Activated naive CD8-positive, alpha-beta T cell treated with anti-CD3 and anti-CD28 coated beads, Interleukin-2, amount 10 ng/mL, durations not matched to agents 7 days and 5 days (primary cell): ENCODE measurements at regions not wholly inside any gene's neighbourhood (a gene's known extent, or its start where the extent isn't known, plus 50 kb on each side); places are given as distances from the start of the nearest gene placed in this dataset.

Source experiments
- ATAC-seq: fragments of 150-1000 bp; cut with Tn5 transposase; one replicate; pipeline ENCODE4 v1.10.0; 2021; ENCODE audit warnings: low read depth, moderate library complexity
- POLR2A ChIA-PET: fragments of 350-600 bp; sonication (Branson Sonifier 250); formaldehyde crosslinking; loops from one replicate; lab custom pipeline; 2021; ENCODE audit warnings: antibody characterized with exemption; lab: Charles Lee
- DNase-seq: peaks from one replicate; pipeline ENCODE4 v3.0.0; 2021
- H3K27ac Mint-ChIP-seq: one replicate; pipeline ENCODE4 v1.8.0; 2022; ENCODE audit warnings: mild to moderate bottlenecking, mixed read lengths
- H3K27me3 Mint-ChIP-seq: one replicate; pipeline ENCODE4 v1.8.0; 2022; ENCODE audit warnings: mild to moderate bottlenecking, moderate library complexity, mixed read lengths
- H3K36me3 Mint-ChIP-seq: one replicate; pipeline ENCODE4 v1.8.0; 2021; ENCODE audit warnings: mild to moderate bottlenecking, mixed read lengths
- H3K4me1 Mint-ChIP-seq: one replicate; pipeline ENCODE4 v1.8.0; 2021; ENCODE audit warnings: mixed read lengths
- H3K4me3 Mint-ChIP-seq: one replicate; pipeline ENCODE4 v1.8.0; 2022; ENCODE audit warnings: mild to moderate bottlenecking, moderate library complexity, mixed read lengths
- H3K9me3 Mint-ChIP-seq: one replicate; pipeline ENCODE4 v1.8.0; 2021; ENCODE audit warnings: mixed read lengths

- ATAC-seq, result no peak
- peaks cover 7% of the 10 kb centered on the region for H3K27me3 Mint-ChIP-seq
- H3K36me3 Mint-ChIP-seq, result no peaks in the 10 kb centered on the region
- POLR2A ChIA-PET, result no interaction called here
- no peak overlapping the region for H3K27ac Mint-ChIP-seq
- DNase-seq, result no peak
- no peak overlapping the region for H3K4me3 Mint-ChIP-seq
- peaks cover 24% of the 10 kb centered on the region for H3K4me1 Mint-ChIP-seq
- H3K9me3 Mint-ChIP-seq, result no peaks in the 10 kb centered on the region
Observed at GRCh38 chr1:229031481-229032341, 239.2 kb upstream of the RAB4A start.

DNA sequence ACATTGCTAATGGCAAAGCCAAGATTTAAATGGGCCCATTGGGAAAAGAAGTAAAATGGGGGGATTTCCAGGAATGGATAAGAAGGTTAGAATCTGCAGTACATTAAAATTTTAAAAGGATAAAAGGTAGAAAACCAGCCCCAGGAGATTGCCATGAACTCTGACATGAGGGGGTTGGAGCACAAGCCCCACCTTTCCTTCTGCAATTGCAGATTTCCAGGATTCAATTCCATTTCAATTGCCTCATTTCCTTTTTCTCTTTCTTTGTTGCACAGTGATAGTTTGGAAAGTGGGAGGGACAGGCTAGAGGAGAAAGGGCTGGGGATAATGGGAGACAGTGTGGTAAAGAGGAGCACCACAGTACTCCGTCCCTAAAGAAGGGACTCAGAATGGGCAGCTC, 238.5 kb upstream of the RAB4A start:
- POLR2A ChIA-PET, result no interaction called here
- no peaks in the 10 kb centered on the region for H3K36me3 Mint-ChIP-seq
- DNase-seq, result no peak
- H3K9me3 Mint-ChIP-seq, result no peaks in the 10 kb centered on the region
- peaks cover 20% of the 10 kb centered on the region for H3K4me1 Mint-ChIP-seq
- no peak for ATAC-seq
- H3K27me3 Mint-ChIP-seq, result peaks cover 11% of the 10 kb centered on the region
- H3K4me3 Mint-ChIP-seq, result no peak overlapping the region
- no peak overlapping the region for H3K27ac Mint-ChIP-seq

- ATAC-seq, result no peak
Observed at GRCh38 chr1:229033480-229033879, 237.4 kb upstream of the RAB4A start.

GRCh38 chr1:229034342-229034741, 236.6 kb upstream of the RAB4A start:
- H3K27ac Mint-ChIP-seq, result no peak overlapping the region
- peaks cover 25% of the 10 kb centered on the region for H3K27me3 Mint-ChIP-seq

More at GRCh38 chr1:229033480-229033879, 237.4 kb upstream of the RAB4A start:
- no peaks in the 10 kb centered on the region for H3K9me3 Mint-ChIP-seq
- no peak for DNase-seq
- H3K4me3 Mint-ChIP-seq, result no peak overlapping the region
- H3K36me3 Mint-ChIP-seq, result no peaks in the 10 kb centered on the region
- POLR2A ChIA-PET, result interaction anchor here (0.9 kb wide), 1 partner anchor 9 kb away, joined by 3 read pairs; no protein-coding TSS in a partner anchor
- no peak overlapping the region for H3K27ac Mint-ChIP-seq
- peaks cover 17% of the 10 kb centered on the region for H3K27me3 Mint-ChIP-seq
- H3K4me1 Mint-ChIP-seq, result peaks cover 14% of the 10 kb centered on the region

DNA sequence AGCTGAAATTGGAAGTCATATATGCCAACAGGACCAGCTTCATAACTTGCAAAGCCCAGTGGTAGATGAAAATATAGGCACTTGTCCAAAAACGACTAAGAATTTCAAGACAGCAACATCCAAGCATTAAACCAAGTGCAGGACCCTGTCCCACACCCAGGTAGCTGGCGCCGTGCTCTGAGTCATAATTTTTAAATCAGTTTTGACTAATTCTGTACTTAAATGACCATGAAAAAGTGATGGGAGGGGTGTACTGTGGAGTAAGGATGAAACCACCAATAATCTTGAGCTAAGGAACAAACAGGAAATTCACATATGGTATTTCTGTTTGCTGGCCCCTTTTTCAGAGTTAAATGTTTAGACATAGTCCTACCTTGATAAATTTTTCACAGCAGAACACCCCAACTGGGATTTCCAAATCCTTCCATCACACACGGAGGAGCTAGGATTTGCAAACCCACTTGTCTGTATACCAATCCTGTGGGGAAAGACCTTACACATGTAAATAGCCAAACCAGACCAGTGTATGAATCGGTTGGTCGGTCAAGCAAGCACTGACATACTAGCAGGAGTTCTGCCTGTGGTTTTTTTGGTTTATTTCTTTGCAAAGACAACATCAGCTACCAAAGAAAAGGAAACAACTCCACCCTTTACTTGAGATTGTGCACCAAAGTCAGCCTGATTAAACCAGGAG, 235.7 kb upstream of the RAB4A start:
- H3K27ac Mint-ChIP-seq, result no peak overlapping the region
- peaks cover 1% of the 10 kb centered on the region for H3K9me3 Mint-ChIP-seq
- ATAC-seq (no peak), DNase-seq (no peak)
- H3K4me1 Mint-ChIP-seq, result peaks cover 14% of the 10 kb centered on the region
- peaks cover 2% of the 10 kb centered on the region for H3K36me3 Mint-ChIP-seq
- peaks cover 31% of the 10 kb centered on the region for H3K27me3 Mint-ChIP-seq
- POLR2A ChIA-PET, result interaction anchor here (1.2 kb wide), 1 partner anchor 57 kb away, joined by 3 read pairs; no protein-coding TSS in a partner anchor
- H3K4me3 Mint-ChIP-seq, result no peak overlapping the region

More at GRCh38 chr1:229034342-229034741, 236.6 kb upstream of the RAB4A start:
- DNase-seq (no peak), ATAC-seq (no peak)
- Mint-ChIP-seq H3K9me3 (peaks cover 1% of the 10 kb centered on the region), H3K36me3 (no peaks in the 10 kb centered on the region), H3K4me1 (peaks cover 14% of the 10 kb centered on the region), H3K4me3 (no peak overlapping the region)
- POLR2A ChIA-PET, result no interaction called here

- Mint-ChIP-seq H3K9me3 (peaks cover 3% of the 10 kb centered on the region), H3K27me3 (peaks cover 33% of the 10 kb centered on the region), H3K36me3 (peaks cover 2% of the 10 kb centered on the region), H3K27ac (no peak overlapping the region), H3K4me3 (no peak overlapping the region), H3K4me1 (peaks cover 14% of the 10 kb centered on the region)
- POLR2A ChIA-PET, result interaction anchor here (1.2 kb wide), 1 partner anchor 56 kb away, joined by 3 read pairs; no protein-coding TSS in a partner anchor
- no peak for ATAC-seq
- DNase-seq, result no peak
Observed at GRCh38 chr1:229035748-229036082, 235.2 kb upstream of the RAB4A start.

DNA sequence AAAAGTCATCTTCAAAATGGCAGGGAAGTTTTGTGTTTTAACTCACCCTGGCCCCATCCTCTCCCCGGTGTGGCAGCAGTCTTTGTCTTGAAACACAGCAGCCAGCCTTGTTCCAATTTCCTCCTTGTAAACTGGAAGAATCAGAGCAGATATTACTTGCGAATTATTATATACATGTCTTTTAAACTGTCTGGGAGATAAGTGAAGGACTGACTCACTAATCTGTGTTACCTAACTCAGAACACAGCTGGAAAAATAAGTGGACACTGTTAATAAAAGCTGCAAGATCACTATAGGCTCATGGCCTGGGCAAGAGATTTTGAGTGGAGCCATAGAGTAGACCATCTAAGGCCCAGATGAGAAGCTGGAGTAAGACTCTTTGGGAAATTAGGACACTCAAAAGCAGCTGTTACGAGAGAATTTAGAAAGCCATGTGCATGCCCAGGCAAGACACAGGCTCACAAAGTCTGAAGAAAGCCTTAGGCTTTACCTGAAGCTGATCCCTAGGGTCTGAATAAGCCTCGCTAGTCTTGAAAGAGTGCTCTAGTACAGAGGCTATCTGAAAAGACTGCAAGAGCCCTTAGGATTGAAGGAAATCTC, 233.0 kb upstream of the RAB4A start:
- no peak overlapping the region for H3K27ac Mint-ChIP-seq
- H3K27me3 Mint-ChIP-seq, result peaks cover 37% of the 10 kb centered on the region
- H3K36me3 Mint-ChIP-seq, result peaks cover 2% of the 10 kb centered on the region
- H3K9me3 Mint-ChIP-seq, result peaks cover 3% of the 10 kb centered on the region
- POLR2A ChIA-PET, result no interaction called here
- H3K4me1 Mint-ChIP-seq, result peaks cover 12% of the 10 kb centered on the region
- DNase-seq (no peak), ATAC-seq (no peak)
- H3K4me3 Mint-ChIP-seq, result no peak overlapping the region

DNA sequence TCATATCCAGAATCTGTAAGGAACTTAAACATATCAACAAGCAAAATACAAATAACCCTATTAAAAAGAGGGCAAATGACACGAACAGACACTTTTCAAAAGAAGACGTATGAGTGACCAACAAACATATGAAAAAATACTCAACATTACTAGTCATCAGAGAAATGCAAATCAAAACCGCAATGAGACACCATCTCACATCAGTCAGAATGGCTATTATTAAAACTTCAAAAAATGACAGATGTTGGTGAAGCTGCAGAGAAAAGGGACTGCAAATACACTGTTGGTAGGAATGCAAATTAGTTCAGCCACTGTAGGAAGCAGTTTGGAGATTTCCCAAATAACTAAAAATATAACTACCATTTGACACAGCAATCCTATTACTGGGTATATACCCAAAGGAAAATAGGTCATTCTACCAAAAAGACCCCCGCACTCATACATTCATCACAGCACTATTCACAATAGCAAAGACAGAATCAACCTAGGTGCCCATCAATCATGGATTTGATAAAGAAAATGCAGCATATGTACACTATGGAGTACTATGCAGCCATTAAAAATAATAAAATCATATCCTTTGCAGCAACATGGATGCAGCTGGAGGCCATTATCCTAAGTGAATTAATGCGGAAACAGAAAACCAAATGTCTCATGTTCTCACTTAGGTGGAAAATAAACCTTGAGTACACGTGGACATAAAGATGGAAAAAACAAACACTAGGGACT, 230.1 kb upstream of the RAB4A start:
- ATAC-seq (no peak), DNase-seq (no peak)
- POLR2A ChIA-PET, result no interaction called here
- H3K4me1 Mint-ChIP-seq, result peaks cover 5% of the 10 kb centered on the region
- H3K4me3 Mint-ChIP-seq, result no peak overlapping the region
- no peak overlapping the region for H3K27ac Mint-ChIP-seq
- peaks cover 43% of the 10 kb centered on the region for H3K27me3 Mint-ChIP-seq
- peaks cover 3% of the 10 kb centered on the region for H3K9me3 Mint-ChIP-seq
- H3K36me3 Mint-ChIP-seq, result peaks cover 2% of the 10 kb centered on the region

DNA sequence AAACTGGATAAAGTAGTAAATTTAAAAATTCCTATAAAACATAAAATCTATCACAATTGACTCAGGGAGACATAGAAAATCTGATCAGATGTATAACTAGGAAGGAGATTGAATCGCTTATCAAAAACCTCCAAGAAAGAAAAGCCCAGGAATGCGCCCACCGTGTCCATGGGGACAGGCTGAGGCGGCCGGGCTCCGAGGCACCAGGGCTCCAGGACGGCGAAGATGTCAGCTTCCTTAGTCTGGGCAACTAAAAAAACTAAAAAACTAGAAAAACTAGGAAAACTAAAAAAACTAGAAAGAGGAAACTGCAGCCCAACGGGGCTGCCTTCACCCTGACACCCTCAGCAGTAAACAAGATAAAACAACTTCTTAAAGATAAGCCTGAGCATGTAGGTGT, 229.0 kb upstream of the RAB4A start:
- ATAC-seq (no peak), DNase-seq (no peak)
- peaks cover 2% of the 10 kb centered on the region for H3K36me3 Mint-ChIP-seq
- peaks cover 3% of the 10 kb centered on the region for H3K9me3 Mint-ChIP-seq
- H3K27ac Mint-ChIP-seq, result no peak overlapping the region
- H3K4me3 Mint-ChIP-seq, result no peak overlapping the region
- peaks cover 40% of the 10 kb centered on the region for H3K27me3 Mint-ChIP-seq
- peaks cover 5% of the 10 kb centered on the region for H3K4me1 Mint-ChIP-seq
- POLR2A ChIA-PET, result no interaction called here

DNA sequence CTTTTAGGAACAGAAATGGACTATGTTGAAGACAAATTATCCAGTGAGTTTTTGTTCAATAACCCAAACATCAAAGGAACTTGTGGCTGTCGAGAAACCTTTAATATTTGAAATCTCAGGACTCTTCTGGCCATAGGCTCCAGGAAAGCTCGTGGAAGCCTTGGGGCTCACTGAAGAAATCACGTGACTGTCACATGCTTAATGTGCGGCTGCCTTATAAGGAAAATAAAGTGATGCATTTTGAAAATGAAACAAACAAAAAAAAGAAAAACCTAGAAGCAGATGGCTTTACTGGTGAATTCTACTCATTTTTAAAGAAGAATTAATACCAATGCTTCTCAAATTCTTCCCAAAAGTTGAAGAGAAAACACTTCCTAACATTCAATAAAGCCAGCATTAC, 228.4 kb upstream of the RAB4A start:
- H3K36me3 Mint-ChIP-seq, result peaks cover 2% of the 10 kb centered on the region
- POLR2A ChIA-PET, result no interaction called here
- H3K4me3 Mint-ChIP-seq, result no peak overlapping the region
- no peak for ATAC-seq
- H3K27me3 Mint-ChIP-seq, result peaks cover 39% of the 10 kb centered on the region
- no peak for DNase-seq
- H3K9me3 Mint-ChIP-seq, result peaks cover 3% of the 10 kb centered on the region
- H3K4me1 Mint-ChIP-seq, result peaks cover 5% of the 10 kb centered on the region
- no peak overlapping the region for H3K27ac Mint-ChIP-seq

GRCh38 chr1:229043115-229043514, 227.8 kb upstream of the RAB4A start:
- peaks cover 2% of the 10 kb centered on the region for H3K36me3 Mint-ChIP-seq
- peaks cover 36% of the 10 kb centered on the region for H3K27me3 Mint-ChIP-seq

DNA sequence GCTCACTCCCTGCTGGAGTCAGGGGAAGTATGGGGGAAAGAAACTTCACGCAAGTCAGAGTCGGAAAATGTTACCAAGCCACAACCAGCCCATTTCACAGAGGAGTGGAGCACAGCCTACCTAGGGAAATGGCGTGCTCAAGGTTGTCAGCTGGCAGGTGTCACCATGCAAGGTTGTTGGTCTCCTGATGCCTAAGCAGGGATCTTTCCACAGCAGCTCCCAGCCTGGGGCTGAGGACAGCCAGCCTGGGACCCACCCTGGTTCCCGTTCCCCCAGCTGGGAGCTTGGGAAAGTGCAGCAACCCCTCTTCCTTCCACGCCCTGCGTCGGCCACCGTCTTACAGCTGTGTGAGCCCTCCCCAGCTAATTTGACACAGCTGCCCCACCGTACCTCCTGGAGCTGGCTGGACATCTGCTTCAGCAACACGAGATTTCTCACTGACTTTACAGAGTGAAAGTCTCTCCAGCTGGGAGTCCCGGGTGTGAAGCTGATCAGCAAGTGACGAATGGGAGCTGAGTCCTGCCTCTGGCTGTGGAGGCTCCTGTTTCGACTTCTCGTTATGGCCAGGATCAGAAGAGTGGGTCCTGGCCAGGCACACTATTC, 224.6 kb upstream of the RAB4A start:
- Mint-ChIP-seq H3K27me3 (peaks cover 25% of the 10 kb centered on the region), H3K4me3 (no peak overlapping the region), H3K9me3 (no peaks in the 10 kb centered on the region), H3K36me3 (no peaks in the 10 kb centered on the region), H3K27ac (no peak overlapping the region), H3K4me1 (peaks cover 8% of the 10 kb centered on the region)
- no peak for ATAC-seq
- POLR2A ChIA-PET, result no interaction called here
- no peak for DNase-seq

More at GRCh38 chr1:229043115-229043514, 227.8 kb upstream of the RAB4A start:
- H3K4me3 Mint-ChIP-seq, result no peak overlapping the region
- POLR2A ChIA-PET, result no interaction called here
- peaks cover 5% of the 10 kb centered on the region for H3K4me1 Mint-ChIP-seq
- no peak overlapping the region for H3K27ac Mint-ChIP-seq
- H3K9me3 Mint-ChIP-seq, result peaks cover 3% of the 10 kb centered on the region
- DNase-seq, result no peak
- ATAC-seq, result no peak
